SU-DHL-6 (cell line): ENCODE measurements at regions not wholly inside any gene's neighbourhood (a gene's known extent, or its start where the extent isn't known, plus 50 kb on each side); places are given as distances from the start of the nearest gene placed in this dataset.

ENCODE experiments used
- H2AFZ ChIP-seq: fragments of 200-600 bp; sonication (generic); 2 replicates; pipeline ENCODE4 v1.6.1; 2014; ENCODE audit warnings: low read depth, mild to moderate bottlenecking, moderate library complexity, mixed read lengths, antibody characterized with exemption, low read length; ENCODE audit not compliant: severe bottlenecking
- H3F3A ChIP-seq: fragments of 200-600 bp; shearing (Covaris generic); 2 replicates; pipeline ENCODE4 v1.6.0; 2016; ENCODE audit warnings: antibody characterized with exemption, mild to moderate bottlenecking; ENCODE audit not compliant: insufficient read depth
- H3K27ac ChIP-seq: fragments of 200-600 bp; sonication (generic); 2 replicates; pipeline ENCODE4 v1.5.1; 2016; ENCODE audit warnings: low read depth, mild to moderate bottlenecking, low read length, moderate library complexity, mixed read lengths
- H3K27me3 ChIP-seq: fragments of 200-600 bp; sonication (generic), shearing (Covaris generic); 2 replicates; pipeline ENCODE4 v1.6.0; 2014; ENCODE audit warnings: mild to moderate bottlenecking, low read length
- H3K36me3 ChIP-seq: fragments of 200-600 bp; sonication (generic); 2 replicates; pipeline ENCODE4 v1.6.1; 2014; ENCODE audit warnings: mild to moderate bottlenecking, low read length, mixed read lengths
- H3K4me2 ChIP-seq: fragments of 300-600, 200-600 bp; shearing (Covaris generic), sonication (generic); 2 replicates; pipeline ENCODE4 v1.6.0; 2014; ENCODE audit warnings: low read length, low read depth, mild to moderate bottlenecking; ENCODE audit not compliant: poor library complexity, severe bottlenecking
- H3K4me3 ChIP-seq: fragments of 200-600 bp; sonication (generic); 2 replicates; pipeline ENCODE4 v1.5.1; 2014; ENCODE audit warnings: antibody characterized with exemption, low read length, mild to moderate bottlenecking, mixed read lengths; ENCODE audit not compliant: insufficient read depth, poor library complexity, severe bottlenecking
- H3K79me2 ChIP-seq: fragments of 200-600 bp; sonication (generic); 2 replicates; pipeline ENCODE4 v1.6.1; 2014; ENCODE audit warnings: mild to moderate bottlenecking, low read length, moderate library complexity; ENCODE audit not compliant: insufficient read depth
- H3K9ac ChIP-seq: fragments of 200-600 bp; sonication (generic); 2 replicates; pipeline ENCODE4 v1.7.0; 2014; ENCODE audit warnings: mild to moderate bottlenecking, low read length
- H3K9me2 ChIP-seq: fragments of 200-600 bp; sonication (generic); replicated peaks from 2 replicates; pipeline ENCODE4 v1.6.1; 2014; ENCODE audit warnings: low read length; ENCODE audit not compliant: insufficient read depth
- H3K9me3 ChIP-seq: fragments of 200-600 bp; sonication (generic); 2 replicates; pipeline ENCODE4 v1.6.1; 2014; ENCODE audit warnings: low read length, mixed read lengths; ENCODE audit not compliant: insufficient read depth
- H4K20me1 ChIP-seq: fragments of 200-600 bp; sonication (generic); 2 replicates; pipeline ENCODE4 v1.6.1; 2014; ENCODE audit warnings: low read depth, mild to moderate bottlenecking, antibody characterized with exemption, low read length, moderate library complexity, mixed read lengths
- EZH2phosphoT487 ChIP-seq: fragments of 200-600 bp; sonication (generic), shearing (Covaris generic); conservative IDR thresholded peaks from 2 replicates; pipeline ENCODE4 v1.6.1; 2018; ENCODE audit warnings: mild to moderate bottlenecking, antibody characterized with exemption, low read length, moderate library complexity, mixed read lengths
- TF ChIP-seq, protein P1 (sequence below): fragments of 200-600 bp; sonication (generic); IDR thresholded peaks from one replicate; pipeline ENCODE4 v1.5.1; 2017; ENCODE audit warnings: antibody characterized with exemption, mild to moderate bottlenecking, low read length, moderate library complexity; ENCODE audit not compliant: insufficient read depth, poor library complexity, severe bottlenecking

DNA sequence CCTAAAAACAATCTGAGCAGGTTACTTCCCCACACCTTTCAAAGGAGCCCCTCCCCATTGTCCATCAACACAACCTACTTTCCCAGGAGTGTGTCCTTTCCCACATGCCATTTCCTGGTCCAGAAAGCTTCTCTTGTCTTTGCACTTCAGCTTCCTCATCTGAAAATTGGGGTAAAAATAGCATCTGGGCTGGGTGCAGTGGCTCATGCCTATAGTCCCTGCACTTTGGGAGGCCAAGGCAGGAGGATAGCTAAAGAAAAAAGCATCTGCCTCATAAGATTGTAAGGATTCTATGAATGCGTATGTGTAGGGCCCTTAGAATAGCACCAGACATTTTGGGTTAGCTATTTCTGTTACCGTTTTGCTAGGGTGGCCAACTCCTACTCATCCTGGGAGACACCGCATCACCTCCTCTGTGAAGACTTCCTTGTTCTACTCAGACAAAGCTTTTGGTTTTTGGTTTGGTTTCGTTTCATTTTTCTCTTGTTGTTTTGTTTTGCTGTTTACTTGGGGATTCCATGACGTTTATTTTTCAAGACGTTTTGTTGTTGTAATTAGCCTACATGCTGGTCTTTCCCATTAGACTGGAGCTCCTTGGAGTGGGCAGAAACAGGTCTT, 224.4 kb upstream of the TLE3 start:
- H3K27ac ChIP-seq: peak overlapping the region; percentile 98
- peaks cover 34% of the 10 kb centered on the region for H3F3A ChIP-seq
- TF ChIP-seq, protein P1, sequence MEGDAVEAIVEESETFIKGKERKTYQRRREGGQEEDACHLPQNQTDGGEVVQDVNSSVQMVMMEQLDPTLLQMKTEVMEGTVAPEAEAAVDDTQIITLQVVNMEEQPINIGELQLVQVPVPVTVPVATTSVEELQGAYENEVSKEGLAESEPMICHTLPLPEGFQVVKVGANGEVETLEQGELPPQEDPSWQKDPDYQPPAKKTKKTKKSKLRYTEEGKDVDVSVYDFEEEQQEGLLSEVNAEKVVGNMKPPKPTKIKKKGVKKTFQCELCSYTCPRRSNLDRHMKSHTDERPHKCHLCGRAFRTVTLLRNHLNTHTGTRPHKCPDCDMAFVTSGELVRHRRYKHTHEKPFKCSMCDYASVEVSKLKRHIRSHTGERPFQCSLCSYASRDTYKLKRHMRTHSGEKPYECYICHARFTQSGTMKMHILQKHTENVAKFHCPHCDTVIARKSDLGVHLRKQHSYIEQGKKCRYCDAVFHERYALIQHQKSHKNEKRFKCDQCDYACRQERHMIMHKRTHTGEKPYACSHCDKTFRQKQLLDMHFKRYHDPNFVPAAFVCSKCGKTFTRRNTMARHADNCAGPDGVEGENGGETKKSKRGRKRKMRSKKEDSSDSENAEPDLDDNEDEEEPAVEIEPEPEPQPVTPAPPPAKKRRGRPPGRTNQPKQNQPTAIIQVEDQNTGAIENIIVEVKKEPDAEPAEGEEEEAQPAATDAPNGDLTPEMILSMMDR: no peak
- TF ChIP-seq EZH2phosphoT487: no peak
- no peaks in the 10 kb centered on the region for H3K36me3 ChIP-seq
- H2AFZ ChIP-seq: peak overlapping the region; percentile 9
- H3K27me3 ChIP-seq: no peaks in the 10 kb centered on the region
- peak overlapping the region; percentile 18 for H3K4me3 ChIP-seq
- no peaks in the 10 kb centered on the region for H3K9me3 ChIP-seq
- peak overlapping the region; percentile 52 for H3K9ac ChIP-seq
- no peaks in the 10 kb centered on the region for H3K79me2 ChIP-seq
- H3K9me2 ChIP-seq: no peaks in the 10 kb centered on the region
- no peaks in the 10 kb centered on the region for H4K20me1 ChIP-seq
- H3K4me2 ChIP-seq: peak overlapping the region; percentile 81

DNA sequence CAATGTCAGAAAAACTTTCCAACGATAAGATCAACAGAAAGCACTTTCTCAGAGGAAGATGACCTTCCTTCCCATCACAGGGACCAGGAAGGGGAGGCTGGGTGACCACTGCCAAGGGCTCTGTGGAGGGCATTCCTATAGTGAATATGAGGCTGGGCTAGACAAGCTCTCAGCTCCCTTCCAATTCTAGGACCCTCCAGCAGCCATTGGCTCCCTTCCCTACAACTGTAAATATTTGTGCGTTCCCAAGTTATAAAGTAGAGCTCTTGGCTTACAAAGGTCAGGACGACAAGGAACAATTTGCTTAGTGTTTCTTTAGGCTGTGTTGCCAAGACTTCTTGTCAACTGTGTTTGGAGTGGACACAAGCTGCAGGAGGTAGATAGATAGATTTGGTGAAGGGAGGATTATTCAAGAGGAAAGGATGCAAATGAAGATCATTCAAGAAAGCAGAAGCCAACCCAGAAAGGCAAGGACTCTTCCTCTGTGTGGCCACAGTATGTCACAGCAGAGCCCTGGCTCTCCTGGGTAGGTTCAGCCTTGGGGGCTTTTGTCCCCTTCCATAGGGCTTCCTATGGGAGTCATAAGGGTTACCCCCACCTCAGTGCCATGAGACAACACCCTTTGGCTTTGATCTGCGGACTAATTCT, 223.6 kb upstream of the TLE3 start:
- Histone ChIP-seq H3K36me3 (no peaks in the 10 kb centered on the region), H3K27ac (peak overlapping the region; percentile 98), H3K4me3 (peak overlapping the region; percentile 18), H3F3A (peaks cover 34% of the 10 kb centered on the region), H3K9me2 (no peaks in the 10 kb centered on the region), H3K27me3 (no peaks in the 10 kb centered on the region), H2AFZ (no peak overlapping the region), H3K9me3 (no peaks in the 10 kb centered on the region), H4K20me1 (no peaks in the 10 kb centered on the region), H3K79me2 (no peaks in the 10 kb centered on the region), H3K4me2 (peak overlapping the region; percentile 81), H3K9ac (peak overlapping the region; percentile 52)
- TF ChIP-seq, protein P1: no peak
- no peak for TF ChIP-seq EZH2phosphoT487

DNA sequence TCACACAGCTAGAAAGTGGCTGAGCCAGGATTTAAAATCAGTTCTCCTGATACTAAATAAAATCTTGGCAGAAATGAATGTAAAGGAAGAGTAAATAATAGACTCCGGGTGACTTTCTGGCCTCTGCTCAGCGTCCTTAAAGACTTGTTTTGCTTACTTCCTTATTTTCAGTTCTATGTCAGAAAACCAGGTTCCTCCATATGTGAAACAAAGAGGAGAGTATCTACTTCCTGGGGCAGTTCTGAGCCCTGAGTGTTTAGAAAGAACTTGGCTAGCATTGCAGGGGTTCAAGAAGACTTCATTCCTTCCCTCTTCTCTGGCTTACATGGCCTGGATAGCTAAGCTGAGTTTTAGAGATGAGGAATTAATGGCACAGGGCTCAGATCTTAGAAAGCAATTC, 222.8 kb upstream of the TLE3 start:
- no peaks in the 10 kb centered on the region for H4K20me1 ChIP-seq

More for the DNA sequence above, 222.8 kb upstream of the TLE3 start:
- no peaks in the 10 kb centered on the region for H3K27me3 ChIP-seq
- H3K79me2 ChIP-seq: no peaks in the 10 kb centered on the region
- H3K9me3 ChIP-seq: no peaks in the 10 kb centered on the region
- H3K27ac ChIP-seq: peak overlapping the region; percentile 98
- peaks cover 34% of the 10 kb centered on the region for H3F3A ChIP-seq
- H3K36me3 ChIP-seq: no peaks in the 10 kb centered on the region
- H3K9ac ChIP-seq: peak overlapping the region; percentile 52
- TF ChIP-seq EZH2phosphoT487: no peak
- TF ChIP-seq, protein P1: no peak
- H3K4me3 ChIP-seq: peak overlapping the region; percentile 30
- H3K9me2 ChIP-seq: no peaks in the 10 kb centered on the region
- H2AFZ ChIP-seq: no peak overlapping the region
- H3K4me2 ChIP-seq: peak overlapping the region; percentile 81
